ENCODE measurements at regions not wholly inside any gene's neighbourhood (a gene's known extent, or its start where the extent isn't known, plus 50 kb on each side); places are given as distances from the start of the nearest gene placed in this dataset.

DNA sequence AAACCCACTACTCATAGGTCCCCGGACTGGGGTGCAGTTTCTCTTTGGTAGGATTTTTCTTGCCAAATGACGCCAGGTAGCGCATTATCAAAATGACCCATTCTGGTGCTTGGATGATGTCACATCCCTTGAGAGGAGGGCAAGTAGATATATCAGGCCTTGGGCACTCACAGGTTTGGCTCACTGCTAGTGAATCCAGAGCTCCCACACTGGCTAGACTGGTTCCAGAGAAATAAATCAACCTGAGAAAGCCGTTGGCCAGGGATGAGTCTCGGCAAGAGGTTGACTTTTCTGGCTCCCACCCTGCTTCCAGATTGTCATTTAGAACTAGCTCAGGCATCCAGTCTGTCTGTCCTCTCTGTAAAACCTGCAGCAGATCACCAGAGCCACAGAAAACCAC is 188.4 kb upstream of the MAF start:
- TF ChIP-seq, protein P1, sequence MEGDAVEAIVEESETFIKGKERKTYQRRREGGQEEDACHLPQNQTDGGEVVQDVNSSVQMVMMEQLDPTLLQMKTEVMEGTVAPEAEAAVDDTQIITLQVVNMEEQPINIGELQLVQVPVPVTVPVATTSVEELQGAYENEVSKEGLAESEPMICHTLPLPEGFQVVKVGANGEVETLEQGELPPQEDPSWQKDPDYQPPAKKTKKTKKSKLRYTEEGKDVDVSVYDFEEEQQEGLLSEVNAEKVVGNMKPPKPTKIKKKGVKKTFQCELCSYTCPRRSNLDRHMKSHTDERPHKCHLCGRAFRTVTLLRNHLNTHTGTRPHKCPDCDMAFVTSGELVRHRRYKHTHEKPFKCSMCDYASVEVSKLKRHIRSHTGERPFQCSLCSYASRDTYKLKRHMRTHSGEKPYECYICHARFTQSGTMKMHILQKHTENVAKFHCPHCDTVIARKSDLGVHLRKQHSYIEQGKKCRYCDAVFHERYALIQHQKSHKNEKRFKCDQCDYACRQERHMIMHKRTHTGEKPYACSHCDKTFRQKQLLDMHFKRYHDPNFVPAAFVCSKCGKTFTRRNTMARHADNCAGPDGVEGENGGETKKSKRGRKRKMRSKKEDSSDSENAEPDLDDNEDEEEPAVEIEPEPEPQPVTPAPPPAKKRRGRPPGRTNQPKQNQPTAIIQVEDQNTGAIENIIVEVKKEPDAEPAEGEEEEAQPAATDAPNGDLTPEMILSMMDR (IDR thresholded peaks at IDR 0.05): no peak
- TF ChIP-seq POLR2AphosphoS5 (IDR thresholded peaks at IDR 0.05; ENCODE audit: low read depth, low read length) (no peak), TCF7L2 (IDR thresholded peaks at IDR 0.05; ENCODE audit: low read depth, low read length) (no peak), SIN3A (IDR thresholded peaks at IDR 0.05; ENCODE audit: borderline replicate concordance, insufficient read depth, low read depth, low read length) (no peak)
